T47D (cell line): ENCODE measurements at regions not wholly inside any gene's neighbourhood (a gene's known extent, or its start where the extent isn't known, plus 50 kb on each side); places are given as distances from the start of the nearest gene placed in this dataset.

Source experiments
- DNase-seq, 2 experiments: peaks; one replicate each; pipeline versions ENCODE4 v3.0.0 to v3.0.0-alpha.2; 2011 to 2012; ENCODE audit warnings: low read depth in 1 of 2, low spot score in 1 of 2
- JUND ChIP-seq: IDR thresholded peaks from 2 replicates; pipeline ENCODE4 v1.6.1; 2012; ENCODE audit warnings: low read depth
- in situ Hi-C: cut with HindIII; loops from 2 replicates; pipeline ENCODE4 v1.10.0; 2016; ENCODE audit warnings: low sequenced_read_pairs, low pct_unique_long_range_greater_than_20kb

GRCh38 chr7:84509522-84509921 is 314.9 kb upstream of the SEMA3A start:
- peak in 1 of 2 experiments; percentile 30 for DNase-seq
- no peak for TF ChIP-seq JUND
- in situ Hi-C loops, result no loop called here

GRCh38 chr7:84508606-84509005 is 314.0 kb upstream of the SEMA3A start:
- DNase-seq, result no peak
- no peak for TF ChIP-seq JUND
- in situ Hi-C loops, result no loop called here

- in situ Hi-C loops, result no loop called here
- TF ChIP-seq JUND, result no peak
- no peak for DNase-seq
Observed at GRCh38 chr7:84507529-84507928, 312.9 kb upstream of the SEMA3A start.

GRCh38 chr7:84506151-84506550 is 311.6 kb upstream of the SEMA3A start:
- in situ Hi-C loops, result no loop called here
- no peak for DNase-seq
- TF ChIP-seq JUND, result no peak

- no peak for TF ChIP-seq JUND
- in situ Hi-C loops, result no loop called here
- DNase-seq, result no peak
Observed at GRCh38 chr7:84502239-84502638, 307.6 kb upstream of the SEMA3A start.

- DNase-seq, result no peak
- in situ Hi-C loops, result no loop called here
- no peak for TF ChIP-seq JUND
Observed at GRCh38 chr7:84497873-84498272, 303.3 kb upstream of the SEMA3A start.

- in situ Hi-C loops, result no loop called here
- TF ChIP-seq JUND, result no peak
- DNase-seq, result no peak
Observed at GRCh38 chr7:84495128-84495527, 300.5 kb upstream of the SEMA3A start.

GRCh38 chr7:84492098-84493034 is 297.8 kb upstream of the SEMA3A start:
- peak in 1 of 2 experiments; percentile 18 for DNase-seq
- no peak for TF ChIP-seq JUND
- in situ Hi-C loops, result no loop called here

GRCh38 chr7:84490661-84491060 is 296.1 kb upstream of the SEMA3A start:
- TF ChIP-seq JUND, result no peak
- DNase-seq, result peak; percentile 30 to 69
- in situ Hi-C loops, result no loop called here

- in situ Hi-C loops, result no loop called here
- TF ChIP-seq JUND, result no peak
- peak in 1 of 2 experiments; percentile 18 for DNase-seq
Observed at GRCh38 chr7:84484502-84485079, 290.0 kb upstream of the SEMA3A start.

- in situ Hi-C loops, result no loop called here
Observed at GRCh38 chr7:84482476-84482875, 287.9 kb upstream of the SEMA3A start.

GRCh38 chr7:84479059-84479458 is 284.5 kb upstream of the SEMA3A start:
- in situ Hi-C loops, result no loop called here
- DNase-seq, result no peak
- TF ChIP-seq JUND, result no peak

More at GRCh38 chr7:84482476-84482875, 287.9 kb upstream of the SEMA3A start:
- TF ChIP-seq JUND, result no peak
- DNase-seq, result peak in 1 of 2 experiments; percentile 15

GRCh38 chr7:84477786-84478478 is 283.3 kb upstream of the SEMA3A start:
- no peak for DNase-seq
- in situ Hi-C loops, result no loop called here
- no peak for TF ChIP-seq JUND
